BJ (cell line): ENCODE measurements at regions not wholly inside any gene's neighbourhood (a gene's known extent, or its start where the extent isn't known, plus 50 kb on each side); places are given as distances from the start of the nearest gene placed in this dataset.

Source experiments
- CTCF ChIA-PET: fragments of 350-600 bp; formaldehyde crosslinking; extraction: SDS; loops from one replicate; lab custom pipeline; 2021; ENCODE audit warnings: antibody characterized with exemption, inconsistent platforms; lab: Yijun Ruan, JAX
- POLR2A ChIA-PET: fragments of 300-600 bp; sonication (Branson Sonifier 250); formaldehyde crosslinking; extraction: SDS; loops from one replicate; lab custom pipeline; 2021; ENCODE audit warnings: antibody characterized with exemption; lab: Charles Lee
- DNase-seq: peaks from one replicate; pipeline ENCODE4 v3.0.0-alpha.2; 2011; ENCODE audit warnings: low read depth
- H3K27me3 ChIP-seq: 2 replicates; pipeline ENCODE4 v1.6.0; 2011; ENCODE audit warnings: low read length; ENCODE audit not compliant: control insufficient read depth, insufficient read depth
- H3K36me3 ChIP-seq: 2 replicates; pipeline ENCODE4 v1.5.1; 2011; ENCODE audit warnings: low read length; ENCODE audit not compliant: control insufficient read depth, insufficient read depth
- H3K4me3 ChIP-seq: 2 replicates; pipeline ENCODE4 v1.5.1; 2011; ENCODE audit warnings: low read depth, mild to moderate bottlenecking, control low read depth, low read length
- CTCF ChIP-seq: IDR thresholded peaks from 2 replicates; pipeline ENCODE4 v1.5.1; 2011; ENCODE audit warnings: low read depth, mild to moderate bottlenecking, control low read depth, inconsistent platforms, low read length, moderate library complexity; ENCODE audit not compliant: insufficient read depth

DNA sequence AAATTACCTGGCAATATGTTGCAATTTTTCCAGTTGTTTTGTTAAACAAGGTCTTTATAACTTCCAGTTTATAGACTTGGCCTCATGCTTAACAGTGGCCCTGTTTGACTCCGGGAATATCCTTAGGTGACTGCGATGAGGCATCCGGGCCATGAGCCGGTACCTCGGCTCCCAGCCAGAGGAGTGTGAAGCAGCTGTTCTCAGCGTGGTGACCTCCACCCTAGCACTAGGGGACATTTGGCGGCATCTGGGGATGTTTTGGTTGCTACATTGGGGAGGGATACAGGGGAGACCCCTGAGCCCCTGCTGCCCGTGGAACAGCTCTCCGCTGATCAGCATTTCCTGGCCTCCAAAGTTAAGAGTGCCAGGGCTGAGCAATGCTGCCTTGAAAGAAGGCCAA, 533.4 kb downstream of the IRX1 start:
- CTCF ChIA-PET: no interaction called here
- Histone ChIP-seq H3K4me3 (no peak overlapping the region), H3K36me3 (no peaks in the 10 kb centered on the region), H3K27me3 (no peaks in the 10 kb centered on the region)
- no peak for TF ChIP-seq CTCF
- DNase-seq: no peak
- POLR2A ChIA-PET: no interaction called here

DNA sequence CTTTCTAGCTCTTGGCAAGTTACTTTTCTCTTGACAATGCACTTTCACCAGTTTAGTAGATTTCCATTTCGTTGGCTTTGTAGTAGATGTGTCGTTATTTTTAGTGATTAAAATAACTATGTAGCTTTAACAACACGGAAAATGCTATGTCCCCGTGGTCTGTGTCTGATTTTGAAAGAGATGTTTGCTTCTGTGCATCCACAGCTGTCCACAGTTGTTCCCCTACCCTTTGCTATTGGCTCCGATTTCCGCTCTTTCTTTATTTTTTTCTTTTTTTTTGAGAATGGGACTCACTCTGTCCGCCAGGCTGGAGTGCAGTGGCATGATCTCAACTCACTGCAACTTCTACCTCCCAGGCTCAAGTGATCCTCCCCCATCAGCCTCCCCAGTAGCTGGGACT, 533.9 kb downstream of the IRX1 start:
- no peak for DNase-seq
- ChIA-PET CTCF (no interaction called here), POLR2A (no interaction called here)
- no peaks in the 10 kb centered on the region for H3K27me3 ChIP-seq
- H3K36me3 ChIP-seq: no peaks in the 10 kb centered on the region
- TF ChIP-seq CTCF: no peak
- H3K4me3 ChIP-seq: no peak overlapping the region

GRCh38 chr5:4130819-4131218, 535.2 kb downstream of the IRX1 start:
- CTCF ChIA-PET: no interaction called here
- Histone ChIP-seq H3K4me3 (no peak overlapping the region), H3K27me3 (no peaks in the 10 kb centered on the region), H3K36me3 (no peaks in the 10 kb centered on the region)
- POLR2A ChIA-PET: no interaction called here
- no peak for DNase-seq
- no peak for TF ChIP-seq CTCF

GRCh38 chr5:4137781-4138180, 542.1 kb downstream of the IRX1 start:
- POLR2A ChIA-PET: no interaction called here

DNA sequence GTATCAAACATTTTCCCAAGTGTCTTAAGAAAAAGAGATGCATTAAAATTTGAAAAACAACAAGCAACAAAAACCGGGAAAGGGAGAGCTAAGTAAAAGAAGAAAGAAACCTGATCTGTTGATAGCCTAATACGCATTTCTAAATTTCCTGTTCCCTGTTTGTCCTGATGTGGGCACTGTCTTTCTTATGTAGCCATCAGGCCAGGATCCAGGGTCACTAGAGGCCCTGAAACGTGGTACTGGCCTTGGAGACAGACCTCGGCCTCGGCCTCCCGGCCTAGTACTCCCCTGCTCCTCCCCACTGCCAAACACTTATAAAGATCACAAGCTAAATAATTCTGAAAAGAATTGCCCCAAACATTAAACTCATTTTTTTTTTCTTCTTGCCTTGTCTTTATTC, 547.2 kb downstream of the IRX1 start:
- CTCF ChIA-PET: no interaction called here
- Histone ChIP-seq H3K4me3 (no peak overlapping the region), H3K36me3 (no peaks in the 10 kb centered on the region), H3K27me3 (no peaks in the 10 kb centered on the region)
- POLR2A ChIA-PET: no interaction called here
- DNase-seq: no peak
- no peak for TF ChIP-seq CTCF

More at GRCh38 chr5:4137781-4138180, 542.1 kb downstream of the IRX1 start:
- no peaks in the 10 kb centered on the region for H3K27me3 ChIP-seq
- H3K36me3 ChIP-seq: no peaks in the 10 kb centered on the region
- CTCF ChIA-PET: no interaction called here
- DNase-seq: no peak
- no peak for TF ChIP-seq CTCF
- no peak overlapping the region for H3K4me3 ChIP-seq
